ENCODE measurements at regions not wholly inside any gene's neighbourhood (a gene's known extent, or its start where the extent isn't known, plus 50 kb on each side); places are given as distances from the start of the nearest gene placed in this dataset.

GRCh38 chr9:118034701-118035100 is 330.5 kb downstream of the TLR4 start:
- TF ChIP-seq, protein P1, sequence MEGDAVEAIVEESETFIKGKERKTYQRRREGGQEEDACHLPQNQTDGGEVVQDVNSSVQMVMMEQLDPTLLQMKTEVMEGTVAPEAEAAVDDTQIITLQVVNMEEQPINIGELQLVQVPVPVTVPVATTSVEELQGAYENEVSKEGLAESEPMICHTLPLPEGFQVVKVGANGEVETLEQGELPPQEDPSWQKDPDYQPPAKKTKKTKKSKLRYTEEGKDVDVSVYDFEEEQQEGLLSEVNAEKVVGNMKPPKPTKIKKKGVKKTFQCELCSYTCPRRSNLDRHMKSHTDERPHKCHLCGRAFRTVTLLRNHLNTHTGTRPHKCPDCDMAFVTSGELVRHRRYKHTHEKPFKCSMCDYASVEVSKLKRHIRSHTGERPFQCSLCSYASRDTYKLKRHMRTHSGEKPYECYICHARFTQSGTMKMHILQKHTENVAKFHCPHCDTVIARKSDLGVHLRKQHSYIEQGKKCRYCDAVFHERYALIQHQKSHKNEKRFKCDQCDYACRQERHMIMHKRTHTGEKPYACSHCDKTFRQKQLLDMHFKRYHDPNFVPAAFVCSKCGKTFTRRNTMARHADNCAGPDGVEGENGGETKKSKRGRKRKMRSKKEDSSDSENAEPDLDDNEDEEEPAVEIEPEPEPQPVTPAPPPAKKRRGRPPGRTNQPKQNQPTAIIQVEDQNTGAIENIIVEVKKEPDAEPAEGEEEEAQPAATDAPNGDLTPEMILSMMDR (IDR thresholded peaks at IDR 0.05): no peak
- TF ChIP-seq EP300 (IDR thresholded peaks at IDR 0.05) (no peak), POLR2A (IDR thresholded peaks at IDR 0.05) (no peak), POLR2AphosphoS5 (IDR thresholded peaks at IDR 0.05) (no peak)
